ENCODE measurements at regions not wholly inside any gene's neighbourhood (a gene's known extent, or its start where the extent isn't known, plus 50 kb on each side); places are given as distances from the start of the nearest gene placed in this dataset.

GRCh38 chr16:51697454-51697853, 546.4 kb upstream of the SALL1 start:
- no TSS peak for BruUV-seq (replicated peaks)
- Histone ChIP-seq H3K4me1 (ENCODE audit: insufficient read depth, low read length) (no peaks in the 10 kb centered on the region), H3K36me3 (replicated peaks in 1 of 2; ENCODE audit: control insufficient read depth in 1 of 2, insufficient read depth in 2 of 2, low read length in 2 of 2) (no peaks in the 10 kb centered on the region), H3K4me3 (replicated peaks in 1 of 3; ENCODE audit: insufficient read depth in 1 of 3, low read depth in 2 of 3, low read length in 3 of 3) (no peak overlapping the region), H3K9me3 (ENCODE audit: low read length) (no peaks in the 10 kb centered on the region), H3K9ac (ENCODE audit: insufficient read depth, low read depth, low read length) (no peak overlapping the region), H3K27ac (ENCODE audit: extremely low read length, insufficient read depth, low read length) (no peak overlapping the region), H3K4me2 (ENCODE audit: low read depth, low read length) (no peak overlapping the region), H2AFZ (ENCODE audit: low read length) (no peak overlapping the region), H3K27me3 (ENCODE audit: control insufficient read depth in 1 of 2, insufficient read depth in 2 of 2, low read length in 2 of 2) (no peaks in the 10 kb centered on the region), H4K20me1 (ENCODE audit: insufficient read depth, low read length) (no peaks in the 10 kb centered on the region), H3K79me2 (ENCODE audit: insufficient read depth, low read length) (no peaks in the 10 kb centered on the region)
- ChIA-PET CTCF (ENCODE audit: low intra/inter-chr PET ratio, low total read pairs) (no interaction called here), POLR2A (no interaction called here)
- TF ChIP-seq NR3C1 (CRISPR knock-in tag; IDR thresholded peaks at IDR 0.05) (no peak), MNT (IDR thresholded peaks at IDR 0.05) (peak; percentile 73)
- FAIRE-seq, result no peak
- no peak for ATAC-seq
- DNase-seq (ENCODE audit: low spot score), result no peak
- 0% methylated on average over 2 of the region's 2 CpGs for WGBS (ENCODE audit: low lambda C conversion rate)
- intact Hi-C loops (cut with micrococcal nuclease; ENCODE audit: unreplicated experiment), result no loop called here
- in situ Hi-C loops (cut with HindIII; ENCODE audit: extremely low pct_ligation_motif_present, low pct_unique_long_range_greater_than_20kb), result no loop called here

- Histone ChIP-seq H3K4me2 (ENCODE audit: low read depth, low read length) (no peak overlapping the region), H2AFZ (ENCODE audit: low read length) (no peak overlapping the region), H3K27ac (ENCODE audit: extremely low read length, insufficient read depth, low read length) (no peak overlapping the region), H3K36me3 (replicated peaks in 1 of 2; ENCODE audit: control insufficient read depth in 1 of 2, insufficient read depth in 2 of 2, low read length in 2 of 2) (no peaks in the 10 kb centered on the region), H4K20me1 (ENCODE audit: insufficient read depth, low read length) (no peaks in the 10 kb centered on the region), H3K27me3 (ENCODE audit: control insufficient read depth in 1 of 2, insufficient read depth in 2 of 2, low read length in 2 of 2) (no peaks in the 10 kb centered on the region), H3K79me2 (ENCODE audit: insufficient read depth, low read length) (no peaks in the 10 kb centered on the region), H3K9ac (ENCODE audit: insufficient read depth, low read depth, low read length) (no peak overlapping the region), H3K4me3 (replicated peaks in 1 of 3; ENCODE audit: insufficient read depth in 1 of 3, low read depth in 2 of 3, low read length in 3 of 3) (no peak overlapping the region), H3K4me1 (ENCODE audit: insufficient read depth, low read length) (no peaks in the 10 kb centered on the region), H3K9me3 (ENCODE audit: low read length) (no peaks in the 10 kb centered on the region)
- CTCF ChIA-PET (ENCODE audit: low intra/inter-chr PET ratio, low total read pairs), result no interaction called here
- intact Hi-C loops (cut with micrococcal nuclease; ENCODE audit: unreplicated experiment) (no loop called here), in situ Hi-C loops (cut with HindIII; ENCODE audit: extremely low pct_ligation_motif_present, low pct_unique_long_range_greater_than_20kb) (no loop called here)
- BruUV-seq (replicated peaks), result no TSS peak
- ATAC-seq (no peak), DNase-seq (ENCODE audit: low spot score) (no peak), FAIRE-seq (no peak)
- TF ChIP-seq MAZ (IDR thresholded peaks at IDR 0.05; ENCODE audit: borderline replicate concordance, low read depth, low read length) (no peak), MAZ (CRISPR knock-in tag; IDR thresholded peaks at IDR 0.05; ENCODE audit: low read depth) (no peak), POLR2AphosphoS5 (IDR thresholded peaks at IDR 0.05; ENCODE audit: low read depth, low read length) (no peak)
- POLR2A ChIA-PET, result no interaction called here
- WGBS (ENCODE audit: low lambda C conversion rate), result 22% methylated on average over 3 of the region's 3 CpGs
Observed at GRCh38 chr16:51696376-51696775, 545.3 kb upstream of the SALL1 start.
